GM12891 (cell line): ENCODE measurements at regions not wholly inside any gene's neighbourhood (a gene's known extent, or its start where the extent isn't known, plus 50 kb on each side); places are given as distances from the start of the nearest gene placed in this dataset.

Experiments
- DNase-seq: peaks from one replicate; pipeline ENCODE4 v3.0.0; 2011; ENCODE audit warnings: low spot score; ENCODE audit not compliant: insufficient read length
- FAIRE-seq: peaks from 2 replicates; lab custom pipeline; 2011; peaks lifted over from hg19 to GRCh38; lab: Jason Lieb, UNC
- PAX5 ChIP-seq: IDR thresholded peaks from 2 replicates; pipeline ENCODE4 v1.6.1; 2011; ENCODE audit warnings: low read length, moderate library complexity, mild to moderate bottlenecking; ENCODE audit not compliant: insufficient read depth, severe bottlenecking
- POLR2A ChIP-seq: IDR thresholded peaks from 2 replicates; pipeline ENCODE4 v1.6.1; 2011; ENCODE audit warnings: low read depth, low read length, control low read depth
- POLR2AphosphoS5 ChIP-seq: IDR thresholded peaks from 2 replicates; pipeline ENCODE4 v1.6.1; 2011; ENCODE audit warnings: low read depth, low read length, control low read depth
- POU2F2 ChIP-seq: IDR thresholded peaks from 2 replicates; pipeline ENCODE4 v1.6.1; 2011; ENCODE audit warnings: low read depth, mild to moderate bottlenecking, control low read depth, low read length, moderate library complexity
- SPI1 ChIP-seq: IDR thresholded peaks from 2 replicates; pipeline ENCODE4 v1.6.1; 2011; ENCODE audit warnings: low read depth, low read length, control low read depth
- TAF1 ChIP-seq: IDR thresholded peaks from 2 replicates; pipeline ENCODE4 v1.6.1; 2011; ENCODE audit warnings: low read depth, low read length, control low read depth

DNA sequence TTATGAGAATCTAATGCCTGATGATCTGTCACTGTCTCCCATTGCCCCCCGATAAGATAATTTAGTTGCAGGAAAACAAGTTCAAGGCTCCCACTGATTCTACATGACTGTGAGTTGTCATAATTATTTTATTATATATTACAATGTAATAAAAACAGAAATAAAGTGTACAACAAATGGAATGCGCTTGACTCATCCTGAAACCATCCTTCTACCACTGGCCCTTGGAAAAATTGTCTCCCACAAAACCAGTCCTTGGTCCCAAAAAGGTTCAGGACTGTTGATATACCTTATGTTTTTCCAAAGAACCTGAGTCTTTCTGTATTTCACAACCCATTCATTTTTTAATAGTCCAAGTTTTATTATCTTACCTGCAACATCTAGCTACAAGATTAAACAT, 403.5 kb downstream of the TAF11L14 start:
- no peak for TF ChIP-seq POLR2AphosphoS5
- TF ChIP-seq POLR2A = no peak
- TF ChIP-seq POU2F2 = no peak
- TF ChIP-seq TAF1 = no peak
- TF ChIP-seq PAX5 = no peak
- no peak for TF ChIP-seq SPI1
- FAIRE-seq (no peak), DNase-seq (no peak)

DNA sequence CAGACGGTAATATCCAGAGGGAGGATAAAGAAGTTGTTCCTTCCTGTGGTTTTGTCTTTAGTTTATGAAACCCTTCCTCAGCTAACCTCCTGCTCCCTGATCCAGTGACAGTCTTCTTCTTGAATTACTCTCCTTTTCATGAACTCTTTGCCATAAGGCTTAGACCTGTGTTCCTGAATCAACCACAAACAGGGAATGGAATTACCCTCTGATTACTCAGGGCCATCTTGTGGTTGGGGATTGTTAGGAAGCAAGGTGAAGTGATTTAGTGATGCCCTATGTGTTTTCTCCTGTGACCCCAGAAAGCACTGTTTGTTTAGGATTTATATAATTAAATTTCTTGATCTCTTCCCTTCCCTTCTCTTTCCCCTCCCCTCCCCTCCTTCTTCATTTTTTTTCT, 409.1 kb downstream of the TAF11L14 start:
- TF ChIP-seq POLR2A = no peak
- no peak for TF ChIP-seq PAX5
- no peak for TF ChIP-seq TAF1
- TF ChIP-seq SPI1 = no peak
- TF ChIP-seq POLR2AphosphoS5 = no peak
- no peak for TF ChIP-seq POU2F2
- FAIRE-seq (no peak), DNase-seq (no peak)

DNA sequence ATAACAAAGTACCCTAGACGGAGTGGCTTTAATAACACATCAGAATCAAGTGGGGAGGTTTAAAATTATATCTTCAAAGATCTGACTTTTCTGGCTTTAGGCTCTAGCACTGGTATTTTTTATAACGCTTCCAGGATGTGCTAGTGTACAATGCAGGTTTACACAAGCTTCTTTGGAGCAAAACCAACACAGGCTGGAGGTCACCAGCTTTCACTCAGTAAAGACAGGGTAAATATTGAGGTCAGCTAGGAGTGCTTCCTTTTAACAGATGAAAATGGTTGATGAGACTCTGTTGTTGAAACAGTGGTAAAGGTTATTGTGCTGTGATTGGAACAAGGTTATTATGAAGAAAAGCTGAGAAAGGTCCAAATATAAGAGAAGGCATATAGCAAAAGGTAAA, 414.2 kb downstream of the TAF11L14 start:
- FAIRE-seq (no peak), DNase-seq (no peak)
- no peak for TF ChIP-seq PAX5
- no peak for TF ChIP-seq TAF1
- no peak for TF ChIP-seq POU2F2
- TF ChIP-seq SPI1 = no peak
- no peak for TF ChIP-seq POLR2A
- no peak for TF ChIP-seq POLR2AphosphoS5

GRCh38 chr5:18050345-18050744, 416.1 kb downstream of the TAF11L14 start:
- FAIRE-seq = no peak
- TF ChIP-seq POU2F2 (no peak), POLR2AphosphoS5 (no peak), SPI1 (no peak), PAX5 (no peak), POLR2A (no peak), TAF1 (no peak)
- DNase-seq = no peak

DNA sequence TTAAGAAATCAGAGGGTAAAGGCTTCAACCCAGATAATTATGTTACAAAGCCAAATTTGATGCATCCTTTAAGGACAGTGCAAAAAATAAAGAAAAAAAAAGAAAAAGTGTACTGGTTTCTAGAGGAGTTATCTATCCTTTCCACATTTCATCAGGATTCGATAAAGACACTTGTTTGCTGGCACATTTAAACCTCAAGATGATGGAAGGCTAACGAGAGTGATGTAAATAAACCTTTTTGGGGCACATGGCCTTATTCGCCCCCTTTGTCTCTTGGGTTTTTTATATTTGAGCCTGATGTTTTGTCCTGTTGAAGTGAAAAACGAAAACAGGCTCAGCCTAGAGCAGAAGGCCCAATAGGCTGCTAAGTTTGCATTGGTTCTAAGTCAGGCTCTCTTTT, 416.5 kb downstream of the TAF11L14 start:
- DNase-seq (no peak), FAIRE-seq (no peak)
- TF ChIP-seq POU2F2 (no peak), POLR2AphosphoS5 (no peak), SPI1 (no peak), POLR2A (no peak), TAF1 (no peak), PAX5 (no peak)

DNA sequence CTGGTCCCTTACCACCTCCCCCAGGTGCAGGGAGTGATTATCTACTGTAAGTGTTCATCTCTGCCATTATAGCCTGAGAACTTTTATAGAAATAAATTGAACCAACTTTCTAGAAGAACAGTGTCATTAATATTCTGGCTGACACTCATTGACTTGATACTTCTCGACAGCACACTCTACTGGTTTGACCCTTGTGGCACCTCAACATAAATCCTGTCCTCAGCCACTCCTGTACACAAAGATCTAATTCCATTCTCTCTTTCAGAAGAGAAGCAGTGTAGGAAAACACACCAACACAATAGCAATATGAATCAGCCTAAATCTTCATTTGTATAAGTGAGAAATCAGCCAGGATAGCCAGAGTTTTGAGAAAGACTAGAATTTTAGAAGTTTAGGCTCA, 417.7 kb downstream of the TAF11L14 start:
- no peak for DNase-seq
- no peak for TF ChIP-seq POLR2AphosphoS5
- no peak for TF ChIP-seq POU2F2
- no peak for TF ChIP-seq POLR2A
- no peak for TF ChIP-seq SPI1
- no peak for TF ChIP-seq TAF1
- no peak for TF ChIP-seq PAX5
- FAIRE-seq = no peak

DNA sequence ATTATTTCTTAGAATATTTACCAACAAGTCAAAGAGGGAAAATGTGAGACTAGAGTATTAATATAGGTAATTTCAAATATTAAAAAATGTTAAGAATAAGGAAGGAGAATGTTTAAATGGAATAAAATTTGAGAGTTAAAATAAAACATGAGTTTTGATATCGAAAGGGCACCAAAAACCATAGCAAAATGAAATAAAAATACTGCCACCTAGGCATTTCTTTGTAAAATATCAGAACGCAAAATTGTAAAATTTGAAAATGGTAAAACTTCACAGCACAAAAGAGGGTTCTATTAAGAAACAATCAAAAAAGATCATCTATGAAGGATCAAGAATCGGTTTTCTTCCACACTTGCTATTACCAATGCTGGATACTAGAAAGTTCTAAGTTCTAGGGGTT, 418.3 kb downstream of the TAF11L14 start:
- no peak for DNase-seq
- no peak for FAIRE-seq
- TF ChIP-seq PAX5 (no peak), POLR2A (no peak), POU2F2 (no peak), TAF1 (no peak), SPI1 (no peak), POLR2AphosphoS5 (no peak)

GRCh38 chr5:18057725-18058124, 423.5 kb downstream of the TAF11L14 start:
- FAIRE-seq (no peak), DNase-seq (no peak)
- no peak for TF ChIP-seq POU2F2
- no peak for TF ChIP-seq POLR2A
- TF ChIP-seq PAX5 = no peak
- no peak for TF ChIP-seq TAF1
- TF ChIP-seq SPI1 = no peak
- no peak for TF ChIP-seq POLR2AphosphoS5

- FAIRE-seq = no peak
- TF ChIP-seq POLR2AphosphoS5 (no peak), TAF1 (no peak), POU2F2 (no peak), SPI1 (no peak), PAX5 (no peak), POLR2A (no peak)
- no peak for DNase-seq
Measured at GRCh38 chr5:18067615-18068014, 433.4 kb downstream of the TAF11L14 start.

GRCh38 chr5:18068826-18069225, 434.6 kb downstream of the TAF11L14 start:
- TF ChIP-seq POLR2A = no peak
- no peak for TF ChIP-seq POLR2AphosphoS5
- TF ChIP-seq TAF1 = no peak
- no peak for TF ChIP-seq PAX5
- TF ChIP-seq SPI1 = no peak
- no peak for TF ChIP-seq POU2F2
- DNase-seq (no peak), FAIRE-seq (no peak)
